GM12801 (cell line): ENCODE measurements at regions not wholly inside any gene's neighbourhood (a gene's known extent, or its start where the extent isn't known, plus 50 kb on each side); places are given as distances from the start of the nearest gene placed in this dataset.

Source experiments
- CTCF ChIP-seq: IDR thresholded peaks from one replicate; pipeline ENCODE4 v1.5.1; 2011; ENCODE audit warnings: control low read depth; ENCODE audit not compliant: insufficient read length; ENCODE audit errors: extremely low read depth

DNA sequence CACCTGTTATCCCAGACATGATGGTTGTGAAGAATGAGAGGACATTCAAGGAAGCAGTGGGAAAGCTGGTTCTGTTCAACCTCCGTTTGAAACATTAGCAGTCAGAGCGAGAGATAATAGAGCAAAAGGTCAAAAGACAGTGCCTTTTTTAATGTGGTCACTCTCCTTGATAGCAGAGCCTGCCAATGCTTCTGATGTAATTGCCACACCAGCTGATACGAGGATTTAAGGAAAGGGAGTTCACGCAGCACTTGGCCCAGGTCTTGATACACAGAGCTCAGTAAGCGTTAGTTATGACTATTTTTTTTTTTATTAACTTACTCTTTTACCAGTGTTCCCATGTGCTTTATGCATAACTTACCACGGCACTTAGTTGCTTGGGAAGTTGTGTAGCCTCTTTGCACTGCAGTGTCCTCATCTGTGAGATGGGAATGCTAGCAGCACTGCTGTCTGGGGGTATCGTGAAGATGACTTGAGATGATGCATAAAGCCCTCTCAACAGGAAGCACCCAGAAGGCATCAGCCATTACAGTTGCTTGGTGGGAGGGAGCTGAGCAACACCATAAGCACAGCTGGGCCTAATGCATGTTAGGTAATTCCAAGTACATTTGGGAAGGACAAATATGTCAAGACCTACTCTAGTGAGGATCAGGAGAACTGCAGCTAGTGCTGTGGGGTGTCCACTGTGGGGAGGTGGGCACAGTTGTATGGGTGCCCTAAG is 123.3 kb upstream of the RASGRP1 start:
- TF ChIP-seq CTCF: no peak

- no peak for TF ChIP-seq CTCF
These were observed 124.1 kb upstream of the RASGRP1 start for GRCh38 chr15:38688761-38689160.

GRCh38 chr15:38689522-38689921 is 124.9 kb upstream of the RASGRP1 start:
- TF ChIP-seq CTCF: no peak

DNA sequence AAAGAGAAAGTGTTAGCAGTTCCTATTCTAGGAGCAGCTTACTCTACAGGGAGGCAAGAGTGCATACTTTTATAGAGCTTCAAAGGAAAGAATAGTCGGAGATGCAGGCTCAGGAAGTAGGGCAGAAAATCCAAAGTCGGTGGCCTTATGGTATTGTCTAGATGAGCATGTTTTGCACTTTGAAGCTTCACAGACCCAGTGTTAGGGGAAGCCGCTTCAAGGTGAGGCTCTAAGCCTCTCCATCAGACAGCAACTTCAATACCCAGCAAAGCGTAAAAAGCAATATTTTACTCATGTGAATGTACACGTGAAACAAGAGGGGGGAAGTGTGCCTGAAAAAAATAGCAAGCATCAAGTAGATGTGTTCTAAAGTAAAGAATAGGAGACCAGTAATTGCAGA is 125.6 kb upstream of the RASGRP1 start:
- no peak for TF ChIP-seq CTCF

DNA sequence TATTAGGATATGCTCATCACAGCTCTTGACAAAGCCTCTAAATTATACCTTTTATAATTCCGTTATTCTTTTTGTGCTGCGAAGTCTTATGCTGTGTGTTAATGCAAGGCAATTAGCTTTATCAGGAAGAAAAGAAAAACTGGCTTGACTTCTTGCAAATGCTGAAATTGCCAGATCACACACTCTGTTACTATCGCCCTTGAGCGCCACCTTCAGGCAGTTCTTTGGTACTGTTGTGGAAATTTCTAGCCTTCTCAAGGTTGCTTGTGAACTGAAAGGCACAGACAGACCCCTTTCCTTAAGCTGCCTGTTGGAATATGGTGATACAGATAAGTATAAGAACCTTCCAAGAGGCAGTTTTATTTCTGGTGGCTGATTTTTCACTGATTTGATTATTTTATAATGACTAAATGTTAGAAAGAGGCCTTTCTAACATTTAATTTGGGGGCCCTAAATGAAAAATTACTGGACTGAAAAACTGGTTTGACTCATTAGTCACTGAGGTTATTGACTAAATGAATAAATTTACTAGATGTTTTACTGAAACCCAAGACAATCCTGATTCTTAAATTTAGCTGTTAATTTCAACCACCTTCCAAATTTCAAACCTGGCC is 126.2 kb upstream of the RASGRP1 start:
- TF ChIP-seq CTCF: no peak

DNA sequence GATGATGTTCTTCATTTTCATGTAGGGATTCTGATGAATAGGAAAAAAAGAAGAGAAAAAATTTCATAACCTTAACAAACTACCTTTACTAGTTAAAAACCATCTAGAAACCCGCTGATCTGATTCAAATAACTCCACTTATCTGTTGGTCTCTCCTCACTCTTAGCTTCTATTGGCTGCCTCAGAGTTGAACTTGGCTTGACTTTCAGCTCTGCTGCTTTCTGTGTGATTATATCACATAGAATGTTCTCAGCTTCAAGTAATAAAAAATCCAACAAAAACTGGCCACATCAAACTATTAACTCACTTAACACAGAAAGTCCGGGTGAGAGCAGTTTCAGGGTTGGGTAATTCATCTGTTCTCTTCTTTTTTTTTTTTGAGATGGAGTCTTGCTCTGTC is 126.8 kb upstream of the RASGRP1 start:
- TF ChIP-seq CTCF: no peak

DNA sequence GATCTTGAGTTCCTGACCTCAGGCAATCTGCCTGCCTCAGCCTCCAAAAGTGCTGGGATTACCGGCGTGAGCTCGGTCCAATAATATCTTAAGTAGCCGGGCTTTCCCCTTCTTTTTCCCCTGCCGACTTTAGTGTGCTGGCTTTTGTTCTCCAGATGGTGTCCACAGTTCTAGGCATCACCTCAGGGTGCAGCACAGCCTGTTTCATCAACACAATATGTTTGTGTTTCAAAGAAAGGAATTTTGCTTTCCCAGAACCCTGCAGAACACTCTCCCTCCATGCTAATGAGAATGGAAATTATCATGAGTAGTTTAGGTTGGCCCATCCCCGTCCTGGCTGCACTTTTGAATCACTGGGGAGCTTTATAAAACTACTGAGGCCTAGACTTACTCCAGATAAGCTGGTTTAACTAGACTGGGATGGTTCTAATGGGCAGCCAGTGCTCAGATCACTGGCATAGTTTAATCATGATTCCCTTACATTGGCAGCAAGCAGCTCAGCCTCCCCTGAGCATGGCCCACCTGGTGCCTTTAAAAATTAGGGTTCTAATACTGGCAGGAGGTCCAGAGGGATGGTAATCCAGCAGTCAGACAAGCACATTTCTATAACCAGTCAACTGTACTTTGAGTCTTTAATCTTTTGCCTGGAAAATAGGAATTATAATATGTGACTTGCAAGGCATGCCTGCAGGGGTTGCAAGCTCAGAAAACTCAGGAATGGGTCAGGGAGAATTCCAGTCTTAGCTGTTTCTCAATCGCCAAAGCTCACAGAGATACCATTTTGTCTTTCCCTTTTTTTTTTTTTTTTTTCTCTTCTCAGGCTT is 127.6 kb upstream of the RASGRP1 start:
- TF ChIP-seq CTCF: no peak
